ENCODE measurements at regions not wholly inside any gene's neighbourhood (a gene's known extent, or its start where the extent isn't known, plus 50 kb on each side); places are given as distances from the start of the nearest gene placed in this dataset.
"Not testable (repeated sequence)": the region's sequence is repeated elsewhere in the genome, so short reads cannot be mapped to it uniquely, and the experiment has no call there.

- in situ Hi-C loops (cut with MboI); H3K4me3 ChIP-seq; FAIRE-seq; intact Hi-C loops (cut with micrococcal nuclease; ENCODE audit: unreplicated experiment); H3K9me3 ChIP-seq (replicated peaks; ENCODE audit: control insufficient read depth, insufficient read depth, low read length); H3K4me1 ChIP-seq (ENCODE audit: control insufficient read depth, insufficient read depth, low read length); H4K20me1 ChIP-seq (ENCODE audit: control insufficient read depth, insufficient read depth); DNase-seq (ENCODE audit: low read depth, low spot score); H3K9ac ChIP-seq (ENCODE audit: control insufficient read depth, insufficient read depth, low read length); ATAC-seq; POLR2A ChIA-PET; H3K79me2 ChIP-seq (ENCODE audit: control insufficient read depth, insufficient read depth, low read length); SMC1A ChIA-PET (ENCODE audit: uncharacterized antibody, unreplicated experiment); H3K27ac ChIP-seq (ENCODE audit: control insufficient read depth, insufficient read depth); H3K4me2 ChIP-seq (ENCODE audit: control insufficient read depth, insufficient read depth); CTCF ChIA-PET; H2AFZ ChIP-seq (ENCODE audit: control insufficient read depth, low read depth, low read length); H3K27me3 ChIP-seq (replicated peaks in 1 of 2; ENCODE audit: control insufficient read depth in 2 of 2, insufficient read depth in 2 of 2, low read length in 1 of 2); RAD21 ChIA-PET (ENCODE audit: unreplicated experiment); H3K36me3 ChIP-seq (ENCODE audit: control insufficient read depth in 2 of 2, insufficient read depth in 2 of 2, low read length in 1 of 2); BruUV-seq (replicated peaks): not testable (repeated sequence)
- 0% methylated on average over 3 of the region's 3 CpGs for WGBS (ENCODE audit: insufficient coverage, insufficient replicate concordance, low lambda C conversion rate, missing lambda C conversion rate)
Observed at GRCh38 chr2:89947208-89947815, 1255.8 kb downstream of the RPIA start.

DNA sequence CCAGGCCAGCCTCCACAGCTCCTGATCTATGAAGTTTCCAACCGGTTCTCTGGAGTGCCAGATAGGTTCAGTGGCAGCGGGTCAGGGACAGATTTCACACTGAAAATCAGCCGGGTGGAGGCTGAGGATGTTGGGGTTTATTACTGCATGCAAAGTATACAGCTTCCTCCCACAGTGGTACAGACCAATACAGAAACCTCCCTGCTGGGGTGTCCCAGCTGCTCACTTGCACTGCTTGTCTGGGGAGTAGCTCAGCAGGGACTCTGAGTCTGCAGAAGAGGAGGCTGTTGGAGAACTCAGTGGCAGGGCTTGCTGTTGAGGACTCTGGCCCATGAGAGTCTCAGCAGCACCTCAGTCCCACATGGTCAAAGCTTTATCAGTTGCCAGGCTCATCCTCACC lies 1256.6 kb downstream of the RPIA start:
- H3K9me3 ChIP-seq (replicated peaks; ENCODE audit: control insufficient read depth, insufficient read depth, low read length); DNase-seq (ENCODE audit: low read depth, low spot score); FAIRE-seq; SMC1A ChIA-PET (ENCODE audit: uncharacterized antibody, unreplicated experiment); H3K4me2 ChIP-seq (ENCODE audit: control insufficient read depth, insufficient read depth); BruUV-seq (replicated peaks); H3K27ac ChIP-seq (ENCODE audit: control insufficient read depth, insufficient read depth); H2AFZ ChIP-seq (ENCODE audit: control insufficient read depth, low read depth, low read length); H4K20me1 ChIP-seq (ENCODE audit: control insufficient read depth, insufficient read depth); intact Hi-C loops (cut with micrococcal nuclease; ENCODE audit: unreplicated experiment); H3K4me3 ChIP-seq; RAD21 ChIA-PET (ENCODE audit: unreplicated experiment); H3K36me3 ChIP-seq (ENCODE audit: control insufficient read depth in 2 of 2, insufficient read depth in 2 of 2, low read length in 1 of 2); H3K4me1 ChIP-seq (ENCODE audit: control insufficient read depth, insufficient read depth, low read length); H3K9ac ChIP-seq (ENCODE audit: control insufficient read depth, insufficient read depth, low read length); H3K27me3 ChIP-seq (replicated peaks in 1 of 2; ENCODE audit: control insufficient read depth in 2 of 2, insufficient read depth in 2 of 2, low read length in 1 of 2); in situ Hi-C loops (cut with MboI); CTCF ChIA-PET; H3K79me2 ChIP-seq (ENCODE audit: control insufficient read depth, insufficient read depth, low read length); POLR2A ChIA-PET: not testable (repeated sequence)
- WGBS (ENCODE audit: insufficient coverage, insufficient replicate concordance, low lambda C conversion rate, missing lambda C conversion rate), result 0% methylated on average over 3 of the region's 3 CpGs
- peak; percentile 34; the same call in 1 of the 3 replicates for ATAC-seq

GRCh38 chr2:89950807-89951206 lies 1259.3 kb downstream of the RPIA start:
- POLR2A ChIA-PET, result not testable (repeated sequence)
- peak; percentile 96 for FAIRE-seq

More at GRCh38 chr2:89950807-89951206, 1259.3 kb downstream of the RPIA start:
- in situ Hi-C loops (cut with MboI); H4K20me1 ChIP-seq (ENCODE audit: control insufficient read depth, insufficient read depth); H3K79me2 ChIP-seq (ENCODE audit: control insufficient read depth, insufficient read depth, low read length); H3K9me3 ChIP-seq (replicated peaks; ENCODE audit: control insufficient read depth, insufficient read depth, low read length); RAD21 ChIA-PET (ENCODE audit: unreplicated experiment); SMC1A ChIA-PET (ENCODE audit: uncharacterized antibody, unreplicated experiment); H3K4me2 ChIP-seq (ENCODE audit: control insufficient read depth, insufficient read depth); H3K36me3 ChIP-seq (ENCODE audit: control insufficient read depth in 2 of 2, insufficient read depth in 2 of 2, low read length in 1 of 2); H2AFZ ChIP-seq (ENCODE audit: control insufficient read depth, low read depth, low read length); H3K4me3 ChIP-seq; H3K9ac ChIP-seq (ENCODE audit: control insufficient read depth, insufficient read depth, low read length); H3K4me1 ChIP-seq (ENCODE audit: control insufficient read depth, insufficient read depth, low read length); BruUV-seq (replicated peaks); CTCF ChIA-PET; H3K27ac ChIP-seq (ENCODE audit: control insufficient read depth, insufficient read depth); intact Hi-C loops (cut with micrococcal nuclease; ENCODE audit: unreplicated experiment); H3K27me3 ChIP-seq (replicated peaks in 1 of 2; ENCODE audit: control insufficient read depth in 2 of 2, insufficient read depth in 2 of 2, low read length in 1 of 2); DNase-seq (ENCODE audit: low read depth, low spot score): not testable (repeated sequence)
- WGBS (ENCODE audit: insufficient coverage, insufficient replicate concordance, low lambda C conversion rate, missing lambda C conversion rate), result 0% methylated on average over 1 of the region's 2 CpGs
- ATAC-seq, result peak; percentile 47; the same call in 1 of the 3 replicates

All from GM12878 (cell line).